ENCODE measurements at regions not wholly inside any gene's neighbourhood (a gene's known extent, or its start where the extent isn't known, plus 50 kb on each side); places are given as distances from the start of the nearest gene placed in this dataset.
"Not testable (repeated sequence)": the region's sequence is repeated elsewhere in the genome, so short reads cannot be mapped to it uniquely, and the experiment has no call there.

DNA sequence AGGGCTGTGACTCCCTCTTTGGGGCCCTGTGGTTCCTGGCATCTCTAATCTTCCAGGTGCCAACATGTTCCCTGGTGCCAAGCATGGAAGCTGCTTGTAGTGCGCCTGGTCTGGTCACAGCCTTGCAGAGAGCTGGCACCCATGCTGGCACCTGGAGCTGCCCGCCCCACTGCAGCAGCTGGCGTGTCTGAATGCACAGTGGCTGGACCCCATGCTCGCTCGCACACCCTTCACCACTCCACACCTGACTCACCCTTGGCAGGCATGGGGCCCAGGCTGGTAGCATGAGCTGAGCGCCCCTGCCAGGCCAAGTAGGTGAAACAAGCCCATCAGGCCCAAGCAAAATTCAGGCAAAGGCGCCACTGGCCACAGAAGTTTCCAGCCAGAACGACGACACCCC is 119.1 kb downstream of the DNAAF6 start:
- no peak overlapping the region for H3K27ac Mint-ChIP-seq

DNA sequence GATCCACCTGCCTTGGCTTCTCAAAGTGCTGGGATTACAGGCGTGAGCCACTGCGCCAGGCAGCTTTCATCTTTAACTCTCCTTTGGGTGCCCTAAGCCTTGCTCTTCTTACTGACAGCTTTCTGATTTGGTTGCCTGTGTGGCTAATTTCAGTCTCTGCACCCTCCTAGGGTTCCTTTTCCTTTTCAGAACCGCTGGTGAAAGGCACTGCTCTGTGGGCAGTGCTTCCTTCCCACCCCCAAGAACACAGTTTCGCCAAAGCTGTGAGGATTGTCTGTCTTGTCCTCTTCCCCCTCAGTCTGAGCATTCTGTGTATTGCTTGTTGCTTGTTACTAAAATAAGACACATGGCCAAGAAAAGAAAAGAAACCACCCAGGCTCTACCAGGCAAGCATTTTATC is 101.4 kb upstream of the FRMPD3 start:
- Histone ChIP-seq H3K27me3 (ENCODE audit: control insufficient read depth in 2 of 2, insufficient read depth in 2 of 2, low read length in 2 of 2) (no peaks in the 10 kb centered on the region), H3K27ac (ENCODE audit: low read depth, low read length) (no peak overlapping the region), H3K9me3 (ENCODE audit: control insufficient read depth in 2 of 3, low read length in 3 of 3) (no peaks in the 10 kb centered on the region), H3K36me3 (ENCODE audit: control insufficient read depth in 2 of 3, insufficient read depth in 3 of 3, low read length in 3 of 3) (no peaks in the 10 kb centered on the region), H3K4me3 (ENCODE audit: low read length) (no peak overlapping the region), H3K4me1 (ENCODE audit: control insufficient read depth in 2 of 2, insufficient read depth in 2 of 2, low read length in 2 of 2) (no peaks in the 10 kb centered on the region)
- H3K27me3 Mint-ChIP-seq: peaks cover 5 to 20% (median 12%) of the 10 kb centered on the region in 5 donors
- CTCF ChIA-PET: no interaction called here
- no peak overlapping the region for H3K27ac Mint-ChIP-seq
- no peaks in the 10 kb centered on the region for H3K4me1 Mint-ChIP-seq
- ATAC-seq: no peak
- DNase-seq: no peak
- POLR2A ChIA-PET: no interaction called here
- H3K36me3 Mint-ChIP-seq: no peaks in the 10 kb centered on the region
- no peaks in the 10 kb centered on the region for H3K9me3 Mint-ChIP-seq
- H3K4me3 Mint-ChIP-seq: no peak overlapping the region
- intact Hi-C loops (cut with micrococcal nuclease): no loop called here

More for the DNA sequence above, 119.1 kb downstream of the DNAAF6 start:
- DNase-seq (no peak), ATAC-seq (no peak)
- Histone ChIP-seq H3K4me3 (ENCODE audit: low read length) (no peak overlapping the region), H3K36me3 (ENCODE audit: control insufficient read depth in 2 of 3, insufficient read depth in 3 of 3, low read length in 3 of 3) (no peaks in the 10 kb centered on the region), H3K27me3 (ENCODE audit: control insufficient read depth in 2 of 2, insufficient read depth in 2 of 2, low read length in 2 of 2) (no peaks in the 10 kb centered on the region), H3K9me3 (ENCODE audit: control insufficient read depth in 2 of 3, low read length in 3 of 3) (no peaks in the 10 kb centered on the region), H3K4me1 (ENCODE audit: control insufficient read depth in 2 of 2, insufficient read depth in 2 of 2, low read length in 2 of 2) (no peaks in the 10 kb centered on the region), H3K27ac (ENCODE audit: low read depth, low read length) (no peak overlapping the region)
- H3K27me3 Mint-ChIP-seq: peaks cover 2 to 10% (median 3%) of the 10 kb centered on the region in 5 donors
- CTCF ChIA-PET: no interaction called here
- POLR2A ChIA-PET: no interaction called here
- H3K36me3 Mint-ChIP-seq: no peaks in the 10 kb centered on the region
- H3K9me3 Mint-ChIP-seq: no peaks in the 10 kb centered on the region
- H3K4me3 Mint-ChIP-seq: no peak overlapping the region
- intact Hi-C loops (cut with micrococcal nuclease): loop anchor here (2.0 to 10.0 kb wide), 3 partner anchors 301 to 431 kb away; no protein-coding TSS in a partner anchor
- H3K4me1 Mint-ChIP-seq: no peaks in the 10 kb centered on the region

DNA sequence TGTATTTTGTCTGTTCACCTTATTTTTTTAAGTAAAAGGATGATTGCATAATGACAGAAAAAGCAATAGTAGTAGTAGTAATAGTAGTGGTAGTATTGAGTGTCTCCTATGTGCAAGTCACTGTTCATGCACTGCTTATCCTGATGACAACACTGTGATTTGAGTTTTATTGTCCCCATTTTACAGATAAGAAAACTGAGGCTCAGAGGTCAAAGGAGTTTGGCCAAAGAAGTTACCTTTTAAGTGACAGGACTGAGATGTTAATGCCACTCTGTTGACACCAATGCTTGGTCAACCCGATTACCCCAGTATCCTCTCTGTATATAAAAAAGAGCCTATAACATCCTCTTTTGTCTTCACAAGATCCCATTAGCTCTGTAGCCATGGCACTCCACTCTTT is 100.5 kb upstream of the FRMPD3 start:
- intact Hi-C loops (cut with micrococcal nuclease): no loop called here
- no peak overlapping the region for H3K4me3 ChIP-seq (ENCODE audit: low read length)

DNA sequence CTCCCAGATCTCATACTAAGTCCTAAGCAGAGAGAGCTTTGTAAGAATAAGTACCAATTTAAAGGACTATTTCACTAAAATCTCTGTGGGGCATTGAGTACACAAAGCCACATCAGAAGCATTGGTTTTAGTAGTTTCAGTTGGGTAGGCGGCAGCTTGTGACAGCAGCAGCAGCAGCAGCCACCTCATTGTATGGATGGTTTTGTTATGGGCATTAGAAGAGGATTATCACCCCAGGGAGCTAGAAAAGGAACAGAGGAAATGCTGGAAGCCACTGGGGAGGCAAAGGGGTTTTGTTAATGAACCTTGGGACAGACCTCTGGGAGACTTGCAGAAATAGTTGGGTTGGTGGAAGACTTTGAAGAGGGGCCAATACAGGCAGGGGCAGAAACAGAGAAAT is 93.9 kb upstream of the FRMPD3 start:
- Histone ChIP-seq H3K27ac (ENCODE audit: low read depth, low read length) (no peak overlapping the region), H3K4me1 (ENCODE audit: control insufficient read depth in 2 of 2, insufficient read depth in 2 of 2, low read length in 2 of 2) (no peaks in the 10 kb centered on the region), H3K9me3 (ENCODE audit: control insufficient read depth in 2 of 3, low read length in 3 of 3) (no peaks in the 10 kb centered on the region), H3K4me3 (ENCODE audit: low read length) (no peak overlapping the region), H3K27me3 (ENCODE audit: control insufficient read depth in 2 of 2, insufficient read depth in 2 of 2, low read length in 2 of 2) (no peaks in the 10 kb centered on the region), H3K36me3 (ENCODE audit: control insufficient read depth in 2 of 3, insufficient read depth in 3 of 3, low read length in 3 of 3) (no peaks in the 10 kb centered on the region)
- Mint-ChIP-seq H3K27ac (no peak overlapping the region), H3K4me1 (no peaks in the 10 kb centered on the region), H3K27me3 (peaks cover 13 to 39% (median 33%) of the 10 kb centered on the region in 5 donors), H3K4me3 (no peak overlapping the region), H3K9me3 (peaks cover 0 to 1% (median 0%) of the 10 kb centered on the region in 11 donors), H3K36me3 (no peaks in the 10 kb centered on the region)
- ChIA-PET POLR2A (no interaction called here), CTCF (no interaction called here)
- DNase-seq: no peak
- ATAC-seq: no peak
- intact Hi-C loops (cut with micrococcal nuclease): no loop called here

More for the DNA sequence above, 100.5 kb upstream of the FRMPD3 start:
- H3K9me3 ChIP-seq (ENCODE audit: control insufficient read depth in 2 of 3, low read length in 3 of 3): no peaks in the 10 kb centered on the region
- no peak overlapping the region for H3K27ac Mint-ChIP-seq
- ATAC-seq: no peak
- H3K36me3 ChIP-seq (ENCODE audit: control insufficient read depth in 2 of 3, insufficient read depth in 3 of 3, low read length in 3 of 3): no peaks in the 10 kb centered on the region
- H3K4me1 Mint-ChIP-seq: no peaks in the 10 kb centered on the region
- CTCF ChIA-PET: no interaction called here
- H3K27me3 ChIP-seq (ENCODE audit: control insufficient read depth in 2 of 2, insufficient read depth in 2 of 2, low read length in 2 of 2): no peaks in the 10 kb centered on the region
- H3K4me3 Mint-ChIP-seq: no peak overlapping the region
- H3K36me3 Mint-ChIP-seq: no peaks in the 10 kb centered on the region
- no peak for DNase-seq
- no peaks in the 10 kb centered on the region for H3K9me3 Mint-ChIP-seq
- no peak overlapping the region for H3K27ac ChIP-seq (ENCODE audit: low read depth, low read length)
- no peaks in the 10 kb centered on the region for H3K4me1 ChIP-seq (ENCODE audit: control insufficient read depth in 2 of 2, insufficient read depth in 2 of 2, low read length in 2 of 2)
- H3K27me3 Mint-ChIP-seq: peaks cover 5 to 22% (median 11%) of the 10 kb centered on the region in 5 donors
- POLR2A ChIA-PET: no interaction called here

DNA sequence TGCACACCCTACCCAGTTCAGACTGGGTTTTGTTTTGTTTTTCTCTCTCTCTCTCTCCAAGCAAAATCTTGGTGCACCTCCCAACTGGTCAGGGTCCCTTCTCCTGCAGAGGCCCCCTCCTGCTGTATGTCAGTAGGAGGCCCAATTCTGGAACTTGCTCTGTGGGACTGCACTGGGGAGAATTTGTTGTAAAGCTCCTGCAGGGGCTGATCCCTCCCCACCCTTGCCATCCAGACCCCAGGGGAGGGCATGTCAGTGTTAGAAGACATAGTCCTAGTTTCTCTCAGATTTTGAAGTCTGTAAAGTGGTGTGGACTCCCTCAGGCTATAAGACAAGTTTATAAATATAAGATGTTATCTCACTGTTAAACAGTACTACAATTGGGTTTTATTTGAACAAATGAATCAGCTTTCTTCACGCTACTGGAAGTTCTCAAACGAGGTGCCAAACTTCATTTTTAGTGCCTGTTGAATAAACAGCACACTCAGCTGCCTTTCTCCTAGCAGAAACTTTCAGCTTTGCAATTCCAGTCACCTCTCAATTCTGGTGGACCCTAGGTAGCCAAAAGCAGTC is 88.6 kb upstream of the FRMPD3 start:
- H3K9me3 ChIP-seq (ENCODE audit: control insufficient read depth in 2 of 3, low read length in 3 of 3): no peaks in the 10 kb centered on the region
- no peaks in the 10 kb centered on the region for H3K4me1 Mint-ChIP-seq
- H3K36me3 ChIP-seq (ENCODE audit: control insufficient read depth in 2 of 3, insufficient read depth in 3 of 3, low read length in 3 of 3): no peaks in the 10 kb centered on the region
- no peak overlapping the region for H3K27ac Mint-ChIP-seq
- peaks cover 0 to 2% (median 0%) of the 10 kb centered on the region in 11 donors for H3K9me3 Mint-ChIP-seq
- ATAC-seq (no peak), DNase-seq (no peak)
- peaks cover 9 to 41% (median 24%) of the 10 kb centered on the region in 5 donors for H3K27me3 Mint-ChIP-seq
- H3K4me3 ChIP-seq (ENCODE audit: low read length): no peak overlapping the region
- no peak overlapping the region for H3K4me3 Mint-ChIP-seq
- no peaks in the 10 kb centered on the region for H3K4me1 ChIP-seq (ENCODE audit: control insufficient read depth in 2 of 2, insufficient read depth in 2 of 2, low read length in 2 of 2)
- H3K27me3 ChIP-seq (ENCODE audit: control insufficient read depth in 2 of 2, insufficient read depth in 2 of 2, low read length in 2 of 2): no peaks in the 10 kb centered on the region
- intact Hi-C loops (cut with micrococcal nuclease): no loop called here
- CTCF ChIA-PET: no interaction called here
- no peaks in the 10 kb centered on the region for H3K36me3 Mint-ChIP-seq
- no peak overlapping the region for H3K27ac ChIP-seq (ENCODE audit: low read depth, low read length)
- POLR2A ChIA-PET: no interaction called here

DNA sequence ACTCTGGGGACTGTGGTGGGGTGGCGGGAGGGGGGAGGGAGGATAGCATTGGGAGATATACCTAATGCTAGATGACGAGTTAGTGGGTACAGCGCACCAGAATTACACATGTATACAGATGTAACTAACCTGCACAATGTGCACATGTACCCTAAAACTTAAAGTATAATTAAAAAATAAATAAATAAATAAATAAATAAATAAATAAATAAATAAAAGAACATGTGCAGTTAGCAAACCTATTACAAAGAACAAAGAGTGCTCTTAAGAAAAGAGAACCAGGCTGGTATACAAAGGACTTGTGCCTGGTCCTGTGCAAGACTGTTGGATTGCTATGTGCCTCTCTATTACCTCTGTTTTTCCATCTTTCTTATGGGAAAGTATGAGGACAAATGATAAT is 79.3 kb upstream of the FRMPD3 start:
- H3K36me3 ChIP-seq (ENCODE audit: control insufficient read depth in 2 of 3, insufficient read depth in 3 of 3, low read length in 3 of 3); H3K9me3 Mint-ChIP-seq; DNase-seq; CTCF ChIA-PET; ATAC-seq; H3K36me3 Mint-ChIP-seq; H3K27me3 Mint-ChIP-seq; H3K4me1 ChIP-seq (ENCODE audit: control insufficient read depth in 2 of 2, insufficient read depth in 2 of 2, low read length in 2 of 2); H3K9me3 ChIP-seq (ENCODE audit: control insufficient read depth in 2 of 3, low read length in 3 of 3); H3K4me1 Mint-ChIP-seq; H3K27ac ChIP-seq (ENCODE audit: low read depth, low read length); H3K4me3 ChIP-seq (ENCODE audit: low read length); H3K27ac Mint-ChIP-seq; POLR2A ChIA-PET; H3K4me3 Mint-ChIP-seq; intact Hi-C loops (cut with micrococcal nuclease); H3K27me3 ChIP-seq (ENCODE audit: control insufficient read depth in 2 of 2, insufficient read depth in 2 of 2, low read length in 2 of 2): not testable (repeated sequence)

DNA sequence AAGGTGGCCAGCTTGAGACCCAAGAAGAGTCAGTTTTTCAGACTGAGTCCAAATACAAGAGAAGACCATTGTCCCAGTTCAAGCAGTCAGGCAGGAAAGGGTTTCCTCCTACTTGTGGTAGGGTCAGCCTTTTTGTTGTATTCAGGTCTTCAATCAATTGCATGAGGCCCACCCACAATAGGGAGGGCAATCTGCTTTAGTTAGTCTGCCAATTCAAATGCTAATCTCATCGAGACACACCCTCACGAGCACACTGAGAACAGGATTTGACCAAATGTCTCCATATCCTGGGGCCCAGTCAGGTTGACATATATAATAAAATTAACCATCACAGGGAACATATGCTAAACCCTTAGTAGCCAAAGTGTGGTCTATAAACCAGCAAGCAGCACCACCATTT is 75.3 kb upstream of the FRMPD3 start:
- Mint-ChIP-seq H3K27ac (no peak overlapping the region), H3K4me1 (no peaks in the 10 kb centered on the region), H3K27me3 (peaks cover 0 to 7% (median 3%) of the 10 kb centered on the region in 5 donors), H3K4me3 (no peak overlapping the region), H3K9me3 (peaks cover 0 to 2% (median 0%) of the 10 kb centered on the region in 11 donors), H3K36me3 (no peaks in the 10 kb centered on the region)
- H3K36me3 ChIP-seq (ENCODE audit: control insufficient read depth in 2 of 3, insufficient read depth in 3 of 3, low read length in 3 of 3): no peaks in the 10 kb centered on the region
- no peaks in the 10 kb centered on the region for H3K9me3 ChIP-seq (ENCODE audit: control insufficient read depth in 2 of 3, low read length in 3 of 3)
- ChIA-PET CTCF (no interaction called here), POLR2A (no interaction called here)
- H3K27ac ChIP-seq (ENCODE audit: low read depth, low read length): no peak overlapping the region
- no peaks in the 10 kb centered on the region for H3K4me1 ChIP-seq (ENCODE audit: control insufficient read depth in 2 of 2, insufficient read depth in 2 of 2, low read length in 2 of 2)
- intact Hi-C loops (cut with micrococcal nuclease): no loop called here
- ATAC-seq: no peak
- no peak for DNase-seq
- H3K27me3 ChIP-seq (ENCODE audit: control insufficient read depth in 2 of 2, insufficient read depth in 2 of 2, low read length in 2 of 2): no peaks in the 10 kb centered on the region
- H3K4me3 ChIP-seq (ENCODE audit: low read length): no peak overlapping the region
